Body of pancreas (tissue), 4 donors: ENCODE measurements at regions not wholly inside any gene's neighbourhood (a gene's known extent, or its start where the extent isn't known, plus 50 kb on each side); places are given as distances from the start of the nearest gene placed in this dataset.
A peak's percentile ranks its signal among the peaks of the same experiment; 100 is the strongest.

ENCODE experiments used
- ATAC-seq: fragments of 150-250 bp; one replicate; pipeline ENCODE4 v1.9.1; 2016
- DNase-seq, 4 donors: peaks; one replicate each; pipeline ENCODE4 v3.0.0-alpha.2; 2019
- H3K27ac ChIP-seq, 4 donors: fragments of 200-600 bp; sonication (generic); 1 replicate in 3 of 4; 2 replicates in 1 of 4; pipeline versions ENCODE4 v1.5.1 to v1.6.1; 2016 to 2019; ENCODE audit warnings: mild to moderate bottlenecking in 1 of 4, mixed read lengths in 1 of 4, moderate library complexity in 1 of 4
- H3K27me3 ChIP-seq, 2 donors: fragments of 200-600 bp; sonication (generic); one replicate each; pipeline ENCODE4 v1.6.0; 2016; ENCODE audit warnings: mild to moderate bottlenecking in 1 of 2
- H3K36me3 ChIP-seq, 2 donors: fragments of 200-600 bp; sonication (generic); replicated peaks in 1 of 2; 2 replicates each; pipeline ENCODE4 v1.5.1; 2016; ENCODE audit warnings: low read depth in 2 of 2; ENCODE audit not compliant: insufficient read depth in 1 of 2
- H3K4me1 ChIP-seq: fragments of 200-600 bp; sonication (generic); one replicate; pipeline ENCODE4 v1.6.0; 2016
- H3K4me3 ChIP-seq, 2 donors: fragments of 200-600 bp; sonication (generic); 1 replicate in 1 of 2; 2 replicates in 1 of 2; pipeline ENCODE4 v1.5.1; 2016 to 2019
- H3K9me3 ChIP-seq, 3 donors: fragments of 200-600 bp; sonication (generic); 1 replicate in 2 of 3; 2 replicates in 1 of 3; pipeline ENCODE4 v1.5.1; 2016
- CTCF ChIP-seq, 7 experiments: fragments of 450-650 bp in 4 of 7; fragments of 200-600 bp in 3 of 7; sonication (generic) in 3 of 7; IDR thresholded peaks; one replicate each; pipeline ENCODE4 v1.5.1; 2016 to 2019; ENCODE audit warnings: antibody characterized with exemption in 7 of 7
- POLR2A ChIP-seq, 3 donors: fragments of 450-650 bp; IDR thresholded peaks; one replicate each; pipeline ENCODE4 v1.6.1; 2016; ENCODE audit warnings: antibody characterized with exemption in 3 of 3, mild to moderate bottlenecking in 2 of 3
- WGBS, 2 donors: methylation state at CpG; one replicate each; pipeline ENCODE4 v1.1.5; 2017; 5-methylcytosine and 5-hydroxymethylcytosine counted together
- intact Hi-C: fragments of 100-400 bp; cut with DNase I; formaldehyde crosslinking; loops from one replicate; pipeline ENCODE4 v1.15.1; 2023

DNA sequence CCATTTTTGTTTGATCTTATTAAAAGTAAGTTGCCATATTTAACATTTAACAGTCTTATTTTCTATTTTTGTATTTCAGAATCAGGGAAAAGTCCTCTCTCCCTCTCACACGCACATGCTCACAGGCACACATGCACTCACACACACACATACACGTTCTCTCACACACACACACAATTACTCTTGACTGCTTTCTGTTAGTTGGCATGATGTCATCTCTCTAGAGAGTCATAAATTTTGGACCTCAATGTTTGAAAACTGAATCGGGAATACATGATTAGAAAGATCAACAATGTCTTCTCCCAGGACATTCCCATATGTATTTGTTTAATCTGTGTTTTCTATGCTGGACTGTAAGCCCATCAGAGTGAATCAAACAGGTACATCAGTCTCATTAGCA lies 165.7 kb upstream of the AHR start:
- DNase-seq (no peak), ATAC-seq (no peak)
- Histone ChIP-seq H3K4me3 (no peak overlapping the region), H3K4me1 (no peaks in the 10 kb centered on the region), H3K36me3 (no peaks in the 10 kb centered on the region), H3K27me3 (no peaks in the 10 kb centered on the region), H3K9me3 (no peaks in the 10 kb centered on the region), H3K27ac (no peak overlapping the region)
- TF ChIP-seq CTCF (IDR thresholded peaks at IDR 0.05), result no peak
- no peak for TF ChIP-seq POLR2A (IDR thresholded peaks at IDR 0.05)
- 57 to 62% methylated on average over 3 of the region's 3 CpGs for WGBS, 2 donors
- intact Hi-C loops, result no loop called here

DNA sequence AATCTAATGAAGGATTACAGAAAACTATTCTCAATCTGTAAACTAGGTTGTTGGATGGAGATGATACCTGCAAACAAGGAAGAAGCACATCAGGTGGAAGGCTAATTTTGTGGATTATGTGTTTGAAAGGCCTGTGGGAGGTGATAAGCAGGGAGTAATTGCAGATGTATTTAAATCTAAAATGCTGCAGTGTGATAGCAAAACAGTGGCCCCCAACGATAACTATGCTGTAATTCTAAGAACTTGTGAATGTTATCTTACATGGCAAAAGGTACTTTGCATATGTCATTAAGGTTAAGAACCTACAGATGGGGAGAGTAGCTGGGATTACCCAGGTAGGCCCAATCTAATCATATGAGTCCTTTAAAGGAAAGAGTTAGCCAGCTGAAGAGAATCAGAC lies 164.5 kb upstream of the AHR start:
- H3K9me3 ChIP-seq, result no peaks in the 10 kb centered on the region
- ATAC-seq (no peak), DNase-seq (no peak)
- intact Hi-C loops, result no loop called here
- WGBS, 2 donors, result 93 to 95% methylated on average over 1 of the region's 1 CpG
- no peak for TF ChIP-seq CTCF (IDR thresholded peaks at IDR 0.05)
- no peak for TF ChIP-seq POLR2A (IDR thresholded peaks at IDR 0.05)
- H3K27ac ChIP-seq, result no peak overlapping the region
- no peaks in the 10 kb centered on the region for H3K27me3 ChIP-seq
- no peaks in the 10 kb centered on the region for H3K36me3 ChIP-seq
- no peak overlapping the region for H3K4me3 ChIP-seq
- H3K4me1 ChIP-seq, result no peaks in the 10 kb centered on the region

DNA sequence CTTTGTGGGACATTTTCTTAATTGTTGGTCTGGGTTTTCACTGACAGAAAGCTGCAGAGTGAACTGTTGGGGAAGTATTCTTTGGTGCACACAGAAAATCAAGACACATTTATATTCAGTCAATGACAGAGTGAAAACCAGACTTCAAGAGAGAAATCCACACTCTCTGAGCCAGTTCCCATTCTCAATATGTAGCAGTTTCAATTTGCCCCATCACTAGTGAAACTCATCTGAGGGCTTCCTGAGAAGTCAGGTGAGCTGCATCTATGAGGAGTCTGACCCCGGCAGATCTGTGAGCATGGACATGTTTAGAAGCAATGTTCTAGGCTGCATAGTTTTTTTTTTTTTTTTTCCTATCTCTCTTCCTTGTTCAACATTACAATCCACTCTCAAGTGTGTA lies 163.7 kb upstream of the AHR start:
- 85 to 100% methylated on average over 1 of the region's 1 CpG for WGBS, 2 donors
- Histone ChIP-seq H3K27me3 (no peaks in the 10 kb centered on the region), H3K4me3 (no peak overlapping the region), H3K27ac (no peak overlapping the region), H3K36me3 (no peaks in the 10 kb centered on the region), H3K9me3 (no peaks in the 10 kb centered on the region), H3K4me1 (no peaks in the 10 kb centered on the region)
- TF ChIP-seq CTCF (IDR thresholded peaks at IDR 0.05), result no peak
- TF ChIP-seq POLR2A (IDR thresholded peaks at IDR 0.05), result no peak
- intact Hi-C loops, result no loop called here
- DNase-seq (no peak), ATAC-seq (no peak)

DNA sequence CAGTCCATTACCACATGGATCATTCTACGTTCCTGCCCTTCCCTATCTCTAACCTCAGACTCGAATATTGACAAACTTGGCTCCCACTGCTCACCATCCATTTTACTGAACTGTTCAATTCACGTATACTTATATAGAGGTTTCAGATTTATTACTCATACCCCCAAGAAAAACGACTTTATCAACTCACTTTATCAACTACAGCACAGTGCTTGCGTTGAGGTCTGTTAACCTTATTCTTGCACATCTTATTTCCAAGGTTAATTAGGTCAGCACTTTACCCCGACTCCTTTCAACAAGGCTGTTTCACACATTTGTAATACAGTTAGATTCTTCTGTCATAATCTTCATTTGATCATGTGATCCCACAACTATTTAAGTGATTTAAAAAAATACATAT lies 162.3 kb upstream of the AHR start:
- DNase-seq, result no peak
- TF ChIP-seq POLR2A (IDR thresholded peaks at IDR 0.05) (no peak), CTCF (IDR thresholded peaks at IDR 0.05) (no peak)
- no peak for ATAC-seq
- no peak overlapping the region for H3K27ac ChIP-seq
- H3K9me3 ChIP-seq, result no peaks in the 10 kb centered on the region
- no peak overlapping the region for H3K4me3 ChIP-seq
- H3K36me3 ChIP-seq, result no peaks in the 10 kb centered on the region
- WGBS, 2 donors, result 76 to 77% methylated on average over 6 of the region's 6 CpGs
- no peaks in the 10 kb centered on the region for H3K27me3 ChIP-seq
- H3K4me1 ChIP-seq, result no peaks in the 10 kb centered on the region
- intact Hi-C loops, result no loop called here

DNA sequence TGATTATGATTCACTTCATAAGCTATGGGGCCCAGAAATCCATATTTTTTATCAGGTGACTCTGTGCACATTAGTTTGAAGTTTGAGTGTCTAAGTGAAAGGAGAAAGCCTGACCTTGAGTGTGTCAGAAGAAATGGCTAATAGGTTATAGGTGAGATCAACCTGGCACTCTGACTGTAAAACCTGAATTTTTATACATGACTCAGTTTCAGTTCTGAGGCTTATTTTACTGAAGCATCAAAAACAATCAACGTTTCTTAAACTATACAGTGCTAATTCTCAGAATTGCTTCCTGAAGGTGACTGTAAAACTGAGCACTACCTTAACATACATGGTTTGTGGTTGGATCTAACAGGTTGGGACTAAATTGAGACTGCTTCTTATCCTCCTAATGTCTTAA lies 159.4 kb upstream of the AHR start:
- ATAC-seq, result peak; percentile 38
- Histone ChIP-seq H3K9me3 (no peaks in the 10 kb centered on the region), H3K27ac (peak overlapping the region in 1 of 4 donors; percentile 21), H3K27me3 (no peaks in the 10 kb centered on the region), H3K36me3 (no peaks in the 10 kb centered on the region), H3K4me1 (peaks cover 16% of the 10 kb centered on the region), H3K4me3 (no peak overlapping the region)
- 47 to 48% methylated on average over 1 of the region's 1 CpG for WGBS, 2 donors
- no peak for DNase-seq
- intact Hi-C loops, result no loop called here
- TF ChIP-seq POLR2A (IDR thresholded peaks at IDR 0.05), result no peak
- no peak for TF ChIP-seq CTCF (IDR thresholded peaks at IDR 0.05)
